ENCODE measurements at regions not wholly inside any gene's neighbourhood (a gene's known extent, or its start where the extent isn't known, plus 50 kb on each side); places are given as distances from the start of the nearest gene placed in this dataset.

- POLR2A ChIA-PET: no interaction called here
- ATAC-seq (ENCODE audit: low read depth) (no peak), DNase-seq (no peak)
- Mint-ChIP-seq H3K4me1 (no peaks in the 10 kb centered on the region), H3K36me3 (no peaks in the 10 kb centered on the region), H3K4me3 (no peak overlapping the region), H3K27ac (no peak overlapping the region), H3K27me3 (peaks cover 3% of the 10 kb centered on the region), H3K9me3 (no peaks in the 10 kb centered on the region)
Measured at GRCh38 chr9:135227641-135228251, 140.3 kb downstream of the OLFM1 start.

GRCh38 chr9:135228345-135228982 is 141.0 kb downstream of the OLFM1 start:
- ATAC-seq (ENCODE audit: low read depth) (no peak), DNase-seq (no peak)
- POLR2A ChIA-PET: no interaction called here
- no peaks in the 10 kb centered on the region for H3K4me1 Mint-ChIP-seq
- H3K9me3 Mint-ChIP-seq: no peaks in the 10 kb centered on the region
- no peaks in the 10 kb centered on the region for H3K36me3 Mint-ChIP-seq
- H3K27ac Mint-ChIP-seq: no peak overlapping the region
- H3K27me3 Mint-ChIP-seq: peaks cover 3% of the 10 kb centered on the region
- no peak overlapping the region for H3K4me3 Mint-ChIP-seq

GRCh38 chr9:135228983-135229625 is 141.6 kb downstream of the OLFM1 start:
- POLR2A ChIA-PET: no interaction called here
- Mint-ChIP-seq H3K27me3 (peaks cover 3% of the 10 kb centered on the region), H3K27ac (no peak overlapping the region), H3K9me3 (peaks cover 2% of the 10 kb centered on the region), H3K36me3 (no peaks in the 10 kb centered on the region), H3K4me3 (no peak overlapping the region), H3K4me1 (no peaks in the 10 kb centered on the region)
- ATAC-seq (ENCODE audit: low read depth): no peak
- no peak for DNase-seq

- H3K36me3 Mint-ChIP-seq: no peaks in the 10 kb centered on the region
- no peak overlapping the region for H3K4me3 Mint-ChIP-seq
- peaks cover 5% of the 10 kb centered on the region for H3K27me3 Mint-ChIP-seq
- DNase-seq: no peak
- no peaks in the 10 kb centered on the region for H3K4me1 Mint-ChIP-seq
- POLR2A ChIA-PET: no interaction called here
- H3K27ac Mint-ChIP-seq: no peak overlapping the region
- H3K9me3 Mint-ChIP-seq: peaks cover 4% of the 10 kb centered on the region
- ATAC-seq (ENCODE audit: low read depth): no peak
Measured at GRCh38 chr9:135229701-135230385, 142.4 kb downstream of the OLFM1 start.

- DNase-seq: no peak
- Mint-ChIP-seq H3K27me3 (peaks cover 5% of the 10 kb centered on the region), H3K27ac (no peak overlapping the region), H3K4me1 (no peaks in the 10 kb centered on the region), H3K36me3 (no peaks in the 10 kb centered on the region), H3K9me3 (peaks cover 4% of the 10 kb centered on the region), H3K4me3 (no peak overlapping the region)
- POLR2A ChIA-PET: no interaction called here
- ATAC-seq (ENCODE audit: low read depth): no peak
Measured at GRCh38 chr9:135230386-135230765, 142.9 kb downstream of the OLFM1 start.

- Mint-ChIP-seq H3K27me3 (peaks cover 5% of the 10 kb centered on the region), H3K4me1 (no peaks in the 10 kb centered on the region), H3K36me3 (no peaks in the 10 kb centered on the region), H3K4me3 (no peak overlapping the region), H3K9me3 (peaks cover 4% of the 10 kb centered on the region), H3K27ac (no peak overlapping the region)
- POLR2A ChIA-PET: no interaction called here
- ATAC-seq (ENCODE audit: low read depth): no peak
- no peak for DNase-seq
Measured at GRCh38 chr9:135230817-135231520, 143.5 kb downstream of the OLFM1 start.

GRCh38 chr9:135239100-135239768 is 151.8 kb downstream of the OLFM1 start:
- DNase-seq (no peak), ATAC-seq (ENCODE audit: low read depth) (no peak)
- Mint-ChIP-seq H3K27me3 (peaks cover 2% of the 10 kb centered on the region), H3K4me1 (no peaks in the 10 kb centered on the region), H3K36me3 (no peaks in the 10 kb centered on the region), H3K4me3 (no peak overlapping the region), H3K27ac (no peak overlapping the region), H3K9me3 (peaks cover 2% of the 10 kb centered on the region)
- POLR2A ChIA-PET: no interaction called here

- DNase-seq (no peak), ATAC-seq (ENCODE audit: low read depth) (no peak)
- Mint-ChIP-seq H3K27me3 (no peaks in the 10 kb centered on the region), H3K4me3 (no peak overlapping the region), H3K36me3 (no peaks in the 10 kb centered on the region), H3K27ac (no peak overlapping the region), H3K9me3 (no peaks in the 10 kb centered on the region), H3K4me1 (no peaks in the 10 kb centered on the region)
- POLR2A ChIA-PET: no interaction called here
Measured at GRCh38 chr9:135239769-135240141, 152.3 kb downstream of the OLFM1 start.

- H3K4me1 Mint-ChIP-seq: no peaks in the 10 kb centered on the region
- ATAC-seq (ENCODE audit: low read depth) (no peak), DNase-seq (no peak)
- H3K27me3 Mint-ChIP-seq: no peaks in the 10 kb centered on the region
- H3K9me3 Mint-ChIP-seq: no peaks in the 10 kb centered on the region
- POLR2A ChIA-PET: no interaction called here
- H3K4me3 Mint-ChIP-seq: no peak overlapping the region
- H3K27ac Mint-ChIP-seq: no peak overlapping the region
- no peaks in the 10 kb centered on the region for H3K36me3 Mint-ChIP-seq
Measured at GRCh38 chr9:135240222-135240621, 152.8 kb downstream of the OLFM1 start.

GRCh38 chr9:135240871-135241311 is 153.4 kb downstream of the OLFM1 start:
- Mint-ChIP-seq H3K36me3 (no peaks in the 10 kb centered on the region), H3K4me3 (no peak overlapping the region), H3K9me3 (no peaks in the 10 kb centered on the region), H3K4me1 (no peaks in the 10 kb centered on the region), H3K27me3 (no peaks in the 10 kb centered on the region), H3K27ac (no peak overlapping the region)
- no peak for ATAC-seq (ENCODE audit: low read depth)
- POLR2A ChIA-PET: no interaction called here
- no peak for DNase-seq

GRCh38 chr9:135241381-135242048 is 154.0 kb downstream of the OLFM1 start:
- POLR2A ChIA-PET: no interaction called here
- H3K27ac Mint-ChIP-seq: no peak overlapping the region
- DNase-seq (no peak), ATAC-seq (ENCODE audit: low read depth) (no peak)
- no peaks in the 10 kb centered on the region for H3K9me3 Mint-ChIP-seq
- no peaks in the 10 kb centered on the region for H3K27me3 Mint-ChIP-seq
- H3K36me3 Mint-ChIP-seq: no peaks in the 10 kb centered on the region
- H3K4me1 Mint-ChIP-seq: no peaks in the 10 kb centered on the region
- H3K4me3 Mint-ChIP-seq: no peak overlapping the region

- POLR2A ChIA-PET: no interaction called here
- DNase-seq (no peak), ATAC-seq (ENCODE audit: low read depth) (no peak)
- H3K36me3 Mint-ChIP-seq: no peaks in the 10 kb centered on the region
- no peak overlapping the region for H3K4me3 Mint-ChIP-seq
- no peaks in the 10 kb centered on the region for H3K27me3 Mint-ChIP-seq
- no peaks in the 10 kb centered on the region for H3K4me1 Mint-ChIP-seq
- no peaks in the 10 kb centered on the region for H3K9me3 Mint-ChIP-seq
- no peak overlapping the region for H3K27ac Mint-ChIP-seq
Measured at GRCh38 chr9:135242049-135242396, 154.6 kb downstream of the OLFM1 start.

- Mint-ChIP-seq H3K4me1 (no peaks in the 10 kb centered on the region), H3K4me3 (no peak overlapping the region), H3K9me3 (no peaks in the 10 kb centered on the region), H3K36me3 (no peaks in the 10 kb centered on the region), H3K27me3 (no peaks in the 10 kb centered on the region), H3K27ac (no peak overlapping the region)
- DNase-seq (no peak), ATAC-seq (ENCODE audit: low read depth) (no peak)
- POLR2A ChIA-PET: no interaction called here
Measured at GRCh38 chr9:135242406-135242805, 154.9 kb downstream of the OLFM1 start.
